Endothelial cell of umbilical vein (primary cell): ENCODE measurements at regions not wholly inside any gene's neighbourhood (a gene's known extent, or its start where the extent isn't known, plus 50 kb on each side); places are given as distances from the start of the nearest gene placed in this dataset.

Source experiments
- CTCF ChIP-seq, 2 donors: IDR thresholded peaks; 1 replicate in 1 of 2; 2 replicates in 1 of 2; pipeline ENCODE4 v1.5.1; 2011; ENCODE audit warnings: low read length in 2 of 2, mild to moderate bottlenecking in 2 of 2, moderate library complexity in 2 of 2, control low read depth in 1 of 2, inconsistent platforms in 1 of 2, low read depth in 1 of 2; ENCODE audit not compliant: insufficient read depth in 1 of 2; ENCODE audit errors: extremely low read depth in 1 of 2
- FOS ChIP-seq: IDR thresholded peaks from 2 replicates; pipeline ENCODE4 v1.6.1; 2011; ENCODE audit warnings: mild to moderate bottlenecking, low read length, moderate library complexity, borderline replicate concordance; ENCODE audit not compliant: insufficient read depth
- GATA2 ChIP-seq: IDR thresholded peaks from 2 replicates; pipeline ENCODE4 v1.7.0; 2011; ENCODE audit warnings: low read depth, mild to moderate bottlenecking, moderate library complexity, mixed read lengths, low read length; ENCODE audit not compliant: insufficient read length, insufficient read depth
- MYC ChIP-seq: IDR thresholded peaks from one replicate; pipeline ENCODE4 v1.6.1; 2011; ENCODE audit warnings: mild to moderate bottlenecking, low read depth, low read length
- POLR2A ChIP-seq: IDR thresholded peaks from 2 replicates; pipeline ENCODE4 v1.6.1; 2012; ENCODE audit warnings: low read depth, mild to moderate bottlenecking, control low read depth, low read length

- no peak for TF ChIP-seq FOS
- no peak for TF ChIP-seq CTCF (IDR thresholded peaks at IDR 0.05; ENCODE audit: extremely low read depth in 1 of 2, insufficient read depth in 1 of 2, low read depth in 1 of 2, low read length in 2 of 2)
- TF ChIP-seq GATA2, result no peak
- no peak for TF ChIP-seq MYC
- TF ChIP-seq POLR2A, result no peak
These were observed 55.0 kb upstream of the FGGY start for GRCh38 chr1:59241909-59242308.
